NT2/D1 (cell line): ENCODE measurements at regions not wholly inside any gene's neighbourhood (a gene's known extent, or its start where the extent isn't known, plus 50 kb on each side); places are given as distances from the start of the nearest gene placed in this dataset.

Source experiments
- DNase-seq: peaks from one replicate; pipeline ENCODE4 v3.0.0-alpha.2; 2011; ENCODE audit warnings: low read depth, low spot score
- H3K27me3 ChIP-seq: 2 replicates; pipeline ENCODE4 v1.6.0; 2011; ENCODE audit warnings: mild to moderate bottlenecking; ENCODE audit not compliant: insufficient read length, insufficient read depth
- H3K36me3 ChIP-seq: 2 replicates; pipeline ENCODE4 v1.6.1; 2011; ENCODE audit warnings: mild to moderate bottlenecking, low read length, mixed read lengths; ENCODE audit not compliant: insufficient read depth, insufficient read length
- H3K4me1 ChIP-seq: 2 replicates; pipeline ENCODE4 v1.5.1; 2011; ENCODE audit not compliant: insufficient read depth, insufficient read length
- H3K4me3 ChIP-seq: 2 replicates; pipeline ENCODE4 v1.5.1; 2011; ENCODE audit warnings: low read depth; ENCODE audit not compliant: insufficient read length
- H3K9ac ChIP-seq: 2 replicates; pipeline ENCODE4 v1.6.0; 2011; ENCODE audit warnings: low read depth; ENCODE audit not compliant: insufficient read length
- H3K9me3 ChIP-seq: 2 replicates; pipeline ENCODE4 v1.5.1; 2011; ENCODE audit warnings: mild to moderate bottlenecking, low read length; ENCODE audit not compliant: insufficient read depth
- SUZ12 ChIP-seq: IDR thresholded peaks from 2 replicates; pipeline ENCODE4 v1.6.1; 2011; ENCODE audit not compliant: insufficient read length, insufficient read depth; ENCODE audit errors: extremely low read depth
- YY1 ChIP-seq: IDR thresholded peaks from 2 replicates; pipeline ENCODE4 v1.6.1; 2011; ENCODE audit not compliant: insufficient read length, insufficient read depth
- ZNF274 ChIP-seq: IDR thresholded peaks from 2 replicates; pipeline ENCODE4 v1.6.1; 2011; ENCODE audit warnings: mild to moderate bottlenecking, low read depth, low read length

- Histone ChIP-seq H3K27me3 (no peaks in the 10 kb centered on the region), H3K4me3 (no peak overlapping the region), H3K9ac (no peak overlapping the region), H3K9me3 (no peaks in the 10 kb centered on the region), H3K36me3 (no peaks in the 10 kb centered on the region), H3K4me1 (no peaks in the 10 kb centered on the region)
- TF ChIP-seq YY1 (no peak), ZNF274 (no peak), SUZ12 (no peak)
- DNase-seq, result no peak
These were observed 381.0 kb downstream of the SNAPC1 start for GRCh38 chr14:62143245-62143644.

- Histone ChIP-seq H3K36me3 (no peaks in the 10 kb centered on the region), H3K9me3 (no peaks in the 10 kb centered on the region), H3K9ac (no peak overlapping the region), H3K4me3 (no peak overlapping the region), H3K4me1 (no peaks in the 10 kb centered on the region), H3K27me3 (no peaks in the 10 kb centered on the region)
- no peak for DNase-seq
- TF ChIP-seq SUZ12 (no peak), YY1 (no peak), ZNF274 (no peak)
These were observed 382.6 kb downstream of the SNAPC1 start for GRCh38 chr14:62144863-62145262.

GRCh38 chr14:62146030-62146429 is 383.8 kb downstream of the SNAPC1 start:
- Histone ChIP-seq H3K36me3 (no peaks in the 10 kb centered on the region), H3K4me1 (no peaks in the 10 kb centered on the region), H3K4me3 (no peak overlapping the region), H3K9ac (no peak overlapping the region), H3K27me3 (no peaks in the 10 kb centered on the region), H3K9me3 (no peaks in the 10 kb centered on the region)
- no peak for TF ChIP-seq ZNF274
- no peak for TF ChIP-seq YY1
- no peak for TF ChIP-seq SUZ12
- DNase-seq, result no peak

DNA sequence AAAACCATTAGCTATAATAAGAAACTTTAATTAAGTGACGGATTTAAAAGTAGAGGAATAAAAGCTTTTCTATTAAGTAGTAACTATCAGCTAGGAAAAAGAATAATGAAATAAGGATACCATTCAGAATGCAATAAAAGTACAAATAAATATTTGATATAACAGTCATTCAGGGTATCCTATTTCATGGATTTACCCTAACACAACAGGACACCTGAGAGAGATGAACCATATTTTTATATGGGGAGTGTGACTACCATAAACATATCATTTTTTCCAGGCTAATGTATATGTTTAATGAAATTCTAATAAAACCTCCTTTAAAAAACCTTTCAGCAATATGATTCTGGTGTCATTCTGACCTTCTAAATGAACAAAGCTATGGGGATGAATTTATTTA is 393.8 kb downstream of the SNAPC1 start:
- H3K9ac ChIP-seq, result no peak overlapping the region
- H3K9me3 ChIP-seq, result no peaks in the 10 kb centered on the region
- H3K4me3 ChIP-seq, result no peak overlapping the region
- no peak for DNase-seq
- H3K4me1 ChIP-seq, result no peaks in the 10 kb centered on the region
- no peaks in the 10 kb centered on the region for H3K27me3 ChIP-seq
- H3K36me3 ChIP-seq, result no peaks in the 10 kb centered on the region
- TF ChIP-seq YY1 (no peak), SUZ12 (no peak), ZNF274 (no peak)

- no peak overlapping the region for H3K9ac ChIP-seq
- no peaks in the 10 kb centered on the region for H3K27me3 ChIP-seq
- no peaks in the 10 kb centered on the region for H3K9me3 ChIP-seq
- TF ChIP-seq YY1, result no peak
- TF ChIP-seq SUZ12, result no peak
- no peak for TF ChIP-seq ZNF274
- H3K36me3 ChIP-seq, result no peaks in the 10 kb centered on the region
- no peaks in the 10 kb centered on the region for H3K4me1 ChIP-seq
- no peak for DNase-seq
- no peak overlapping the region for H3K4me3 ChIP-seq
These were observed 396.6 kb downstream of the SNAPC1 start for GRCh38 chr14:62158779-62159178.

DNA sequence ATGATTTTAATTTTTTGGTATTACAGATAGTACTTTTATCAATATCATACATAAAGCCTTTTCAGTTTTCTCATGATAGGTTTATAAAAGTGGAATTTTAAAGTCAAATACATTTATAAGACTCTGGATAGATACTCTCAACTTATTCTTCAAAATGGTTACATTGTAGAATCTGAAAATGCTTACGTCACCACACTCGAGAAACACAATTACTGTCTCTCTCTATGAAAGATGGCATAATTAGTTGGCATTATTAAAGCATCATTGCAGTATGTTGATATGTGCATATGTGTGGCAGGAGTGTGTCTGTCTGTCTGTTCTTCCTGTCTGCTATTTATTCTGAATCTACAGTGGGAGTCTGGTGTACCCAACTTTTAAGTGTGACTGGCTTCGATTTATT is 397.1 kb downstream of the SNAPC1 start:
- H3K36me3 ChIP-seq, result no peaks in the 10 kb centered on the region
- no peak overlapping the region for H3K9ac ChIP-seq
- no peak for DNase-seq
- no peaks in the 10 kb centered on the region for H3K4me1 ChIP-seq
- H3K9me3 ChIP-seq, result no peaks in the 10 kb centered on the region
- no peaks in the 10 kb centered on the region for H3K27me3 ChIP-seq
- TF ChIP-seq ZNF274 (no peak), YY1 (no peak), SUZ12 (no peak)
- H3K4me3 ChIP-seq, result no peak overlapping the region

DNA sequence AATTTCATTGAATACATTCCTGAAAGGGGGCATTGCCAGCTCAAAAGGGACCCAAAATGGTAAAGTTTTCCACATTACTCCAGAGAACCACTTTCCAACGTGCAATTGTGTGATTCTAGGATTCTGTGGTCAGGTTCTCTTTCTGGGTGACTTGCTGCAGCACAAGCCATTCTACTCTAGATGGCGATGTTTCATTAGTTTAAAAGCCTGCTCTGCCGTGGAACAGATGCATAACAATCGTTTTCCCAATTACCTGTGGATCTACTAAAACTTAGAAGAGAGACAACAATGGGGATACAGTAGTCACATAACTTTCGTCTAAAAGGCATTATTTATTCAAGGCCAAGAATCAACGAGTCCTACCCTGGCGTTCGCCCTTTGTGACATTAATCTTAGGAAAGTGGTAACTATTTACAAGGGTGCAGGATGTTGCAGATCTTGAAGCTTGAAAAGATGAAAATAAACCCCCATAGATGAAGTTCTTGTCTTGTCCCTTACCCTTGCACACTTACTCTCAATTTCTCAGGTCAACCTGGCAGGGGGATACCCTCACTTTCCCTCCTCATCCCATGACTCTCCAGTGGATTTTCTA is 400.9 kb downstream of the SNAPC1 start:
- Histone ChIP-seq H3K4me3 (no peak overlapping the region), H3K9ac (no peak overlapping the region), H3K27me3 (no peaks in the 10 kb centered on the region), H3K4me1 (no peaks in the 10 kb centered on the region), H3K9me3 (no peaks in the 10 kb centered on the region), H3K36me3 (no peaks in the 10 kb centered on the region)
- DNase-seq, result peak; percentile 15
- no peak for TF ChIP-seq YY1
- no peak for TF ChIP-seq SUZ12
- no peak for TF ChIP-seq ZNF274

DNA sequence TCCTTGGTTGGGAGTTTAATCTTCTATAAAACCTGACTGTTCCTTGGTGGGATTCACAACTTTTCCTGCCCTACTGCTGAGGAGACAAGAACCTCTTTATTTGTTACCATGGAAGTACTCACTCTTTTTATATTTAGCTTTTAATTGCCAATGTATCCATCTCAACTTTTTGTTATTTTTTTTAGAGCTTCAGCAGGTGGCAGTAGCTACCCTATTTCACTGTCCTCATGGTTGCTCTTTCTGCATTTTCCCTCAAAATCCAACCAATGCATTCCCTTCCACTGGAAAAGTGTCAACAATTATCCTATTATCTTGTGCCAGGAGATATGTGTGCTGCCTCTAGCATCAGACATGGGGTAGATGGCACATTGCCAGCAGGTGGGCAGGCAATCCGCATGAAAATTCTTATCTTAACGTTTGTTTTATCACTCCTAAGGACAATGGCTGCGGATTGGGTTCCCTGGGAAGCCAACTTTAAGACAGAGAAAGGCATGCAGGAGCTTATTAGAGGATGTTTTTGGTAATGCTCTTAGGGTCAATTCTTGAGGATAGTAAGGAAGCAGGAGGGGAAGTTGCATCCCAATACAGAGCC is 406.4 kb downstream of the SNAPC1 start:
- TF ChIP-seq SUZ12 (no peak), ZNF274 (no peak), YY1 (no peak)
- no peaks in the 10 kb centered on the region for H3K36me3 ChIP-seq
- H3K4me3 ChIP-seq, result no peak overlapping the region
- no peak for DNase-seq
- no peak overlapping the region for H3K9ac ChIP-seq
- no peaks in the 10 kb centered on the region for H3K27me3 ChIP-seq
- H3K4me1 ChIP-seq, result no peaks in the 10 kb centered on the region
- H3K9me3 ChIP-seq, result no peaks in the 10 kb centered on the region
